ENCODE measurements at regions not wholly inside any gene's neighbourhood (a gene's known extent, or its start where the extent isn't known, plus 50 kb on each side); places are given as distances from the start of the nearest gene placed in this dataset.
A peak's percentile ranks its signal among the peaks of the same experiment; 100 is the strongest.
"Not testable (repeated sequence)": the region's sequence is repeated elsewhere in the genome, so short reads cannot be mapped to it uniquely, and the experiment has no call there.

- no peak for DNase-seq
Measured at GRCh38 chr1:172754609-172755008, 95.7 kb downstream of the FASLG start.

- no peak for DNase-seq
Measured at GRCh38 chr1:172755099-172755498, 96.2 kb downstream of the FASLG start.

- no peak for DNase-seq
Measured at GRCh38 chr1:172756024-172756423, 97.1 kb downstream of the FASLG start.

GRCh38 chr1:172758259-172758658 is 99.4 kb downstream of the FASLG start:
- no peak for DNase-seq

- no peak for DNase-seq
Measured at GRCh38 chr1:172760121-172760520, 101.2 kb downstream of the FASLG start.

- no peak for DNase-seq
Measured at GRCh38 chr1:172761581-172762486, 102.9 kb downstream of the FASLG start.

- DNase-seq = no peak
Measured at GRCh38 chr1:172763057-172763456, 104.2 kb downstream of the FASLG start.

GRCh38 chr1:172764378-172764777 is 105.5 kb downstream of the FASLG start:
- peak; percentile 5 for DNase-seq

GRCh38 chr1:172766462-172766861 is 107.6 kb downstream of the FASLG start:
- peak; percentile 34 for DNase-seq

- DNase-seq = no peak
Measured at GRCh38 chr1:172770071-172770470, 111.2 kb downstream of the FASLG start.

- no peak for DNase-seq
Measured at GRCh38 chr1:172774561-172774960, 115.7 kb downstream of the FASLG start.

GRCh38 chr1:172775606-172776005 is 116.7 kb downstream of the FASLG start:
- no peak for DNase-seq

- DNase-seq = peak; percentile 24
Measured at GRCh38 chr1:172776071-172776470, 117.2 kb downstream of the FASLG start.

- DNase-seq = no peak
Measured at GRCh38 chr1:172777767-172778166, 118.9 kb downstream of the FASLG start.

GRCh38 chr1:172778456-172779455 is 119.9 kb downstream of the FASLG start:
- no peak for DNase-seq

- DNase-seq = no peak
Measured at GRCh38 chr1:172779491-172779890, 120.6 kb downstream of the FASLG start.

- no peak for DNase-seq
Measured at GRCh38 chr1:172781513-172782140, 122.7 kb downstream of the FASLG start.

GRCh38 chr1:172789840-172790239 is 130.9 kb downstream of the FASLG start:
- no peak for DNase-seq

GRCh38 chr1:172790245-172790644 is 131.3 kb downstream of the FASLG start:
- DNase-seq = no peak

- no peak for DNase-seq
Measured at GRCh38 chr1:172793823-172794222, 134.9 kb downstream of the FASLG start.

GRCh38 chr1:172795741-172796140 is 136.8 kb downstream of the FASLG start:
- DNase-seq = no peak

GRCh38 chr1:172799804-172800203 is 140.9 kb downstream of the FASLG start:
- not testable (repeated sequence) for DNase-seq
